ENCODE measurements at regions not wholly inside any gene's neighbourhood (a gene's known extent, or its start where the extent isn't known, plus 50 kb on each side); places are given as distances from the start of the nearest gene placed in this dataset.

GRCh38 chr2:75321599-75321922 is 122.2 kb upstream of the TACR1 start:
- H3K9me3 ChIP-seq: no peaks in the 10 kb centered on the region
- H3K4me1 ChIP-seq: no peaks in the 10 kb centered on the region
- DNase-seq: no peak
- no peaks in the 10 kb centered on the region for H3K27me3 ChIP-seq
- H3K4me3 ChIP-seq: no peak overlapping the region
- H3K27ac ChIP-seq: no peak overlapping the region
- 19 to 49% methylated on average over 2 of the region's 2 CpGs for WGBS, 2 donors
- intact Hi-C loops (cut with DNase I): no loop called here
- TF ChIP-seq CTCF (IDR thresholded peaks at IDR 0.05) (no peak), POLR2A (IDR thresholded peaks at IDR 0.05) (no peak), EP300 (IDR thresholded peaks at IDR 0.05) (no peak)
- H3K36me3 ChIP-seq: no peaks in the 10 kb centered on the region

- no peak for DNase-seq
- Histone ChIP-seq H3K36me3 (no peaks in the 10 kb centered on the region), H3K27me3 (no peaks in the 10 kb centered on the region), H3K4me3 (no peak overlapping the region), H3K9me3 (no peaks in the 10 kb centered on the region), H3K27ac (no peak overlapping the region), H3K4me1 (no peaks in the 10 kb centered on the region)
- intact Hi-C loops (cut with DNase I): no loop called here
- WGBS, 2 donors: 65 to 75% methylated on average over 4 of the region's 4 CpGs
- TF ChIP-seq CTCF (IDR thresholded peaks at IDR 0.05): no peak
- no peak for TF ChIP-seq POLR2AphosphoS5 (IDR thresholded peaks at IDR 0.05)
- TF ChIP-seq POLR2A (IDR thresholded peaks at IDR 0.05): no peak
- no peak for TF ChIP-seq EP300 (IDR thresholded peaks at IDR 0.05)
These were observed 121.7 kb upstream of the TACR1 start for GRCh38 chr2:75320898-75321598.

GRCh38 chr2:75319951-75320350 is 120.6 kb upstream of the TACR1 start:
- no peaks in the 10 kb centered on the region for H3K27me3 ChIP-seq
- H3K4me1 ChIP-seq: no peaks in the 10 kb centered on the region
- intact Hi-C loops (cut with DNase I): no loop called here
- no peaks in the 10 kb centered on the region for H3K9me3 ChIP-seq
- TF ChIP-seq EP300 (IDR thresholded peaks at IDR 0.05) (no peak), CTCF (IDR thresholded peaks at IDR 0.05) (no peak), POLR2AphosphoS5 (IDR thresholded peaks at IDR 0.05) (no peak), POLR2A (IDR thresholded peaks at IDR 0.05) (no peak)
- H3K4me3 ChIP-seq: no peak overlapping the region
- WGBS, 2 donors: 75 to 85% methylated on average over 2 of the region's 2 CpGs
- no peaks in the 10 kb centered on the region for H3K36me3 ChIP-seq
- no peak overlapping the region for H3K27ac ChIP-seq
- DNase-seq: no peak

- TF ChIP-seq CTCF (IDR thresholded peaks at IDR 0.05): no peak
- no peak for TF ChIP-seq POLR2A (IDR thresholded peaks at IDR 0.05)
- no peak for TF ChIP-seq EP300 (IDR thresholded peaks at IDR 0.05)
- no peak for TF ChIP-seq POLR2AphosphoS5 (IDR thresholded peaks at IDR 0.05)
These were observed 118.5 kb upstream of the TACR1 start for GRCh38 chr2:75317802-75318201.

GRCh38 chr2:75317316-75317715 is 118.0 kb upstream of the TACR1 start:
- Histone ChIP-seq H3K4me1 (no peaks in the 10 kb centered on the region), H3K36me3 (no peaks in the 10 kb centered on the region), H3K4me3 (no peak overlapping the region), H3K9me3 (no peaks in the 10 kb centered on the region), H3K27ac (no peak overlapping the region), H3K27me3 (no peaks in the 10 kb centered on the region)
- WGBS, 2 donors: 43 to 71% methylated on average over 2 of the region's 2 CpGs
- TF ChIP-seq POLR2A (IDR thresholded peaks at IDR 0.05): no peak
- TF ChIP-seq CTCF (IDR thresholded peaks at IDR 0.05): no peak
- no peak for TF ChIP-seq EP300 (IDR thresholded peaks at IDR 0.05)
- no peak for TF ChIP-seq POLR2AphosphoS5 (IDR thresholded peaks at IDR 0.05)
- DNase-seq: no peak
- intact Hi-C loops (cut with DNase I): no loop called here

More at GRCh38 chr2:75317802-75318201, 118.5 kb upstream of the TACR1 start:
- 86 to 87% methylated on average over 1 of the region's 1 CpG for WGBS, 2 donors
- intact Hi-C loops (cut with DNase I): no loop called here
- Histone ChIP-seq H3K27ac (no peak overlapping the region), H3K4me1 (no peaks in the 10 kb centered on the region), H3K4me3 (no peak overlapping the region), H3K9me3 (no peaks in the 10 kb centered on the region), H3K36me3 (no peaks in the 10 kb centered on the region), H3K27me3 (no peaks in the 10 kb centered on the region)
- no peak for DNase-seq

Measured in sigmoid colon (tissue), 6 donors.